ENCODE measurements at regions not wholly inside any gene's neighbourhood (a gene's known extent, or its start where the extent isn't known, plus 50 kb on each side); places are given as distances from the start of the nearest gene placed in this dataset.

- TF ChIP-seq GATA2 (CRISPR knock-in tag; IDR thresholded peaks at IDR 0.05), result no peak
- no peak for TF ChIP-seq CHD2 (IDR thresholded peaks at IDR 0.05; ENCODE audit: low read length, partially characterized antibody)
- TF ChIP-seq ELF1 (IDR thresholded peaks at IDR 0.05), result no peak
Observed at GRCh38 chr11:128282053-128282452, 305.3 kb downstream of the ETS1 start (continued).

DNA sequence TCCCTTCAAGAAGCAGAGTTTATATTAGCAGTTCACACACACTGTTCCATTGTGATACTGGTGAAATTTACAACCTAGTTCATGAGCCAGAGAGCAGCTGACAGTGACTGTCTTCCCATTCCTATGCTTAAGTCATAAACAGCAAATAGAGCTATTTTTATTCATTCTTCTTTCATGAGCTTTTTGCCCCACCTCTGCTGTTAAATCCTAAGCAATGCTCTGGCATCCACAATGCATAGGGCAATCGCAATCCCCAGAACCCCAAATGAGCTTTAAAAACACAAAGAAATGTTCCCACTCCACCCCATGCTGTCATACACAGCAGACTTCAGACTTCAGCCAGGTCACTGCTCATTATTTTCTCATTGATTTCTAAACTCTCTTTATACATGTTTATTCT lies 307.5 kb downstream of the ETS1 start:
- H3K27ac ChIP-seq (ENCODE audit: low read depth in 2 of 2, low read length in 1 of 2), result no peak overlapping the region
- peaks cover 7% of the 10 kb centered on the region for H3F3A ChIP-seq (replicated peaks; ENCODE audit: insufficient read depth)
- no peak for DNase-seq
- no peak overlapping the region for H3K4me2 ChIP-seq
- H3K4me3 ChIP-seq (ENCODE audit: low read depth in 2 of 2, low read length in 1 of 2), result no peak overlapping the region
- H3K9ac ChIP-seq, result no peak overlapping the region
- no peaks in the 10 kb centered on the region for H3K79me2 ChIP-seq (ENCODE audit: insufficient read depth)
- H3K4me1 ChIP-seq (ENCODE audit: control insufficient read depth in 1 of 2, insufficient read depth in 2 of 2, low read depth in 1 of 2, low read length in 1 of 2), result no peaks in the 10 kb centered on the region; a peak in 2 of 4 replicates
- no peaks in the 10 kb centered on the region for H3K27me3 ChIP-seq (ENCODE audit: insufficient read depth)
- H3K9me2 ChIP-seq, result no peaks in the 10 kb centered on the region
- no peak for TF ChIP-seq NRF1 (IDR thresholded peaks at IDR 0.05; ENCODE audit: low read depth, low read length)
- TF ChIP-seq, protein P1, sequence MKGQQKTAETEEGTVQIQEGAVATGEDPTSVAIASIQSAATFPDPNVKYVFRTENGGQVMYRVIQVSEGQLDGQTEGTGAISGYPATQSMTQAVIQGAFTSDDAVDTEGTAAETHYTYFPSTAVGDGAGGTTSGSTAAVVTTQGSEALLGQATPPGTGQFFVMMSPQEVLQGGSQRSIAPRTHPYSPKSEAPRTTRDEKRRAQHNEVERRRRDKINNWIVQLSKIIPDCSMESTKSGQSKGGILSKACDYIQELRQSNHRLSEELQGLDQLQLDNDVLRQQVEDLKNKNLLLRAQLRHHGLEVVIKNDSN (IDR thresholded peaks at IDR 0.05; ENCODE audit: borderline replicate concordance, low read depth), result no peak
- no peak for TF ChIP-seq FOXJ3 (CRISPR knock-in tag; IDR thresholded peaks at IDR 0.05)
- no peak for TF ChIP-seq JUND (IDR thresholded peaks at IDR 0.05)
- no peak for TF ChIP-seq ELF1 (IDR thresholded peaks at IDR 0.05)
- H3K36me3 ChIP-seq (replicated peaks in 1 of 2; ENCODE audit: control insufficient read depth in 1 of 2, insufficient read depth in 2 of 2, low read length in 1 of 2), result no peaks in the 10 kb centered on the region
- H4K20me1 ChIP-seq (ENCODE audit: insufficient read depth), result no peaks in the 10 kb centered on the region
- ChIA-PET POLR2A (interaction anchor here (1.0 kb wide), 1 partner anchor 84 kb away, joined by 4 read pairs; no protein-coding TSS in a partner anchor), CTCF (interaction anchor here (0.6 to 1.2 kb wide), 3 partner anchors 108 to 126 kb away, joined by 3 to 4 read pairs (median 3); no protein-coding TSS in a partner anchor)
- no peaks in the 10 kb centered on the region for H3K9me3 ChIP-seq
- WGBS (ENCODE audit: low lambda C conversion rate), result 85% methylated on average over 1 of the region's 1 CpG
- H2AFZ ChIP-seq (ENCODE audit: low read depth), result no peak overlapping the region

DNA sequence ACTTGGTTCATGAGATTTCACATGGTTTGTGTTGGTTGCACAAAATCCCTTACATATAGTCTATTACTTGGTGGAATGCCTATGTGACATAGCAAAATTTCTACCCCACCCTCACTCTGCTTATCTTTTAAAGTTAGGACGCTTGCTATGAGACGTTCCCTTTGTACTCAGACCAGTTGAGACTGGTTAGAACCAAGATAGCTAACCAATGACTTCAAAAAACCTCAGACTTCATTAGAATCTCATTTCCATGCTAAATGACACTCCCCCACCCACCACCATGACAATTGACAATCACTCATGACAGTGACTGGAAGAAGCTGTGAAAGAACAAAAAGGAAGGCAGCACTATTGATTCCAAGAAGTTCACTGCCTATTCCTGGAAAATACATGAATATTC lies 313.6 kb downstream of the ETS1 start:
- Histone ChIP-seq H3K79me2 (ENCODE audit: insufficient read depth) (no peaks in the 10 kb centered on the region), H3K9me3 (no peaks in the 10 kb centered on the region), H3K4me1 (ENCODE audit: control insufficient read depth in 1 of 2, insufficient read depth in 2 of 2, low read depth in 1 of 2, low read length in 1 of 2) (no peaks in the 10 kb centered on the region; a peak in 1 of 4 replicates), H3F3A (replicated peaks; ENCODE audit: insufficient read depth) (peaks cover 7% of the 10 kb centered on the region), H3K4me3 (ENCODE audit: low read depth in 2 of 2, low read length in 1 of 2) (no peak overlapping the region), H3K9ac (no peak overlapping the region), H3K4me2 (no peak overlapping the region), H3K36me3 (replicated peaks in 1 of 2; ENCODE audit: control insufficient read depth in 1 of 2, insufficient read depth in 2 of 2, low read length in 1 of 2) (no peaks in the 10 kb centered on the region), H2AFZ (ENCODE audit: low read depth) (no peak overlapping the region), H3K9me2 (no peaks in the 10 kb centered on the region), H3K27me3 (ENCODE audit: insufficient read depth) (no peaks in the 10 kb centered on the region), H3K27ac (ENCODE audit: low read depth in 2 of 2, low read length in 1 of 2) (no peak overlapping the region), H4K20me1 (ENCODE audit: insufficient read depth) (no peaks in the 10 kb centered on the region)
- no peak for TF ChIP-seq EP300 (IDR thresholded peaks at IDR 0.05; ENCODE audit: borderline replicate concordance in 1 of 2, low read depth in 1 of 2, low read length in 1 of 2)
- TF ChIP-seq, protein P2, sequence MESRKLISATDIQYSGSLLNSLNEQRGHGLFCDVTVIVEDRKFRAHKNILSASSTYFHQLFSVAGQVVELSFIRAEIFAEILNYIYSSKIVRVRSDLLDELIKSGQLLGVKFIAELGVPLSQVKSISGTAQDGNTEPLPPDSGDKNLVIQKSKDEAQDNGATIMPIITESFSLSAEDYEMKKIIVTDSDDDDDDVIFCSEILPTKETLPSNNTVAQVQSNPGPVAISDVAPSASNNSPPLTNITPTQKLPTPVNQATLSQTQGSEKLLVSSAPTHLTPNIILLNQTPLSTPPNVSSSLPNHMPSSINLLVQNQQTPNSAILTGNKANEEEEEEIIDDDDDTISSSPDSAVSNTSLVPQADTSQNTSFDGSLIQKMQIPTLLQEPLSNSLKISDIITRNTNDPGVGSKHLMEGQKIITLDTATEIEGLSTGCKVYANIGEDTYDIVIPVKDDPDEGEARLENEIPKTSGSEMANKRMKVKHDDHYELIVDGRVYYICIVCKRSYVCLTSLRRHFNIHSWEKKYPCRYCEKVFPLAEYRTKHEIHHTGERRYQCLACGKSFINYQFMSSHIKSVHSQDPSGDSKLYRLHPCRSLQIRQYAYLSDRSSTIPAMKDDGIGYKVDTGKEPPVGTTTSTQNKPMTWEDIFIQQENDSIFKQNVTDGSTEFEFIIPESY (IDR thresholded peaks at IDR 0.05; ENCODE audit: borderline replicate concordance, low read depth), result no peak
- TF ChIP-seq JUND (IDR thresholded peaks at IDR 0.05), result no peak
- TF ChIP-seq CHD2 (IDR thresholded peaks at IDR 0.05; ENCODE audit: low read length, partially characterized antibody), result no peak
- no peak for TF ChIP-seq RXRA (IDR thresholded peaks at IDR 0.05; ENCODE audit: borderline replicate concordance, low read depth)
- no peak for TF ChIP-seq FOSL2 (IDR thresholded peaks at IDR 0.05; ENCODE audit: borderline replicate concordance, low read depth)
- TF ChIP-seq SIN3A (IDR thresholded peaks at IDR 0.05; ENCODE audit: borderline replicate concordance, low read depth, low read length), result no peak
- TF ChIP-seq YY1 (IDR thresholded peaks at IDR 0.05; ENCODE audit: low read depth), result no peak
- no peak for TF ChIP-seq GATA2 (CRISPR knock-in tag; IDR thresholded peaks at IDR 0.05)
- TF ChIP-seq PBX3 (IDR thresholded peaks at IDR 0.05), result no peak
- no peak for TF ChIP-seq TCF12 (IDR thresholded peaks at IDR 0.05)
- TF ChIP-seq GABPA (IDR thresholded peaks at IDR 0.05; ENCODE audit: low read depth), result no peak
- TF ChIP-seq RCOR1 (IDR thresholded peaks at IDR 0.05; ENCODE audit: low read length), result no peak
- WGBS (ENCODE audit: low lambda C conversion rate), result 85% methylated on average over 2 of the region's 2 CpGs
- DNase-seq, result no peak
- POLR2A ChIA-PET, result no interaction called here
- CTCF ChIA-PET, result no interaction called here

All from SK-N-SH (cell line).